Activated CD4-positive, CD25-positive, alpha-beta regulatory T cell (primary cell): ENCODE measurements at regions not wholly inside any gene's neighbourhood (a gene's known extent, or its start where the extent isn't known, plus 50 kb on each side); places are given as distances from the start of the nearest gene placed in this dataset.

ENCODE experiments used
- DNase-seq, 4 experiments: peaks; one replicate each; lab custom pipeline; 2025; lab: John Stamatoyannopoulos, UW

DNA sequence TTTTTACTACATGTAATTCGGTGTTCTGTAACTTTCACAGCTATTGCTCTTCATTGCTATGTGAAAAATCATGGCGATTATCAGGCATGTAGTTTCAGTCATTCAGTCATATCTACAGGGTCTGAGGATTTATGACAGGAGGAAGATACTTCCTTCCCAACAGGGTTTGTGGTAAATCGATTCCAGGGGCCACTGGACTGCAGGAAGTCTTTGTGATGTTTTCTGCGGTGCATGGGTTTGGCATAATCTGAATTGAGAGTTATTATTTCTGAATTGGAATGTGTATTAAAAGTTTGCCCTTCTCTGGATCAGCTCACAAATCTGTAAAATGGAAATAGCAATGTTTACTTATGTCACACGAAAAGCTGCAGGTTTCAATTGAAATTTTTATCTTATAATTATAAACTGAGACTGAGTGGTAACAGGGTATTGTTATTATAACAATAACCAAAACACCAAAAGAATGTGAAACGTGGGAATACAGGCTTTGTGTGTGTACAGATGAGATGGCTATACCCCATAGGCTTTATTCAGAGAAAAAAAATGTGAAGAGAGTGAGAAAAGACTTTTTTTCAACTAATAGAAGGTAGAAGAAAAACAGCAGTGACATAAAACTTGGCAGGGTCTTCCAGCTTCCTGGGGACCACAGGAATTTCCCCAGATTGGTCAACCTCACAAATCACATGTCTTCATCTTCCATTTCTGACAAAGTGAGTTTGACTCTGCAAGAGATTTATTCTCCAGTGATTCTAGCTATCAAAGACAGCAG, 307.7 kb upstream of the NFE2L3 start:
- DNase-seq: no peak

- no peak for DNase-seq
These were observed 306.5 kb upstream of the NFE2L3 start for GRCh38 chr7:25845464-25845863.

GRCh38 chr7:25846722-25847121, 305.3 kb upstream of the NFE2L3 start:
- no peak for DNase-seq

DNA sequence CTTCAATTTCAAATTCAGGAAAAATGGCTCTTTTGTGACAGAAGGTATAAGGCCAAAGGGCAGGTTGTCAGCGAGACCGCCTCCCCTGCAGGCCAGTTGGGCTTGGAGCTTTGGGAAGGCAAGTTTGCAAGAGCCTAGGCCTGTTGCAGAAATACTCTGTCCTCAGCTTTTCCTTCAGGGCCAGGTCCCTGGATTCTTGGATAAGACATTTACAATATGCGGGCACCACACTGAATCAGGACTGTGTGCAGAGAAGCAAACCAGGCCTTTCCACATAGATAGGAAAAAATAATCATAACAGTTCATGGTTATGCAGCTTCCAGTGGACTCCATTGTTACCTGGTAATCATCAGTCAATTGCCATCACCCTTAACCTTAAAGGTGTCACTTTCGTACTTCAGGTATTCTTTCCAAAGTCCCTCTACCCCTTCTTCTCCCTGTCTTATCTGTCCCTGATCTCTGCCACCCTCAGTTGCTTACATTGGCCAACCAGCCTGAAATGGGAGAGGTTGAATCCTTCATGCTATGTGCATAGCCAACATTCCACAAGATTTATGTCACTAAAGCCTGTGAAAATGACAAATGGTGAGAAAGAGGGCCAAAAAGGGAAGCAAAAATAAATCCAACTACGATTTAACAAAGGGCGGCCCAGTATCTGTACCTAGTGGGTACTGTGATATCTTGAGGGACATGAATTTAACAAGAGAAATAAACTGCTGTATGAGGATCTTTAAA, 304.5 kb upstream of the NFE2L3 start:
- no peak for DNase-seq

GRCh38 chr7:25849500-25850184, 302.4 kb upstream of the NFE2L3 start:
- no peak for DNase-seq

DNA sequence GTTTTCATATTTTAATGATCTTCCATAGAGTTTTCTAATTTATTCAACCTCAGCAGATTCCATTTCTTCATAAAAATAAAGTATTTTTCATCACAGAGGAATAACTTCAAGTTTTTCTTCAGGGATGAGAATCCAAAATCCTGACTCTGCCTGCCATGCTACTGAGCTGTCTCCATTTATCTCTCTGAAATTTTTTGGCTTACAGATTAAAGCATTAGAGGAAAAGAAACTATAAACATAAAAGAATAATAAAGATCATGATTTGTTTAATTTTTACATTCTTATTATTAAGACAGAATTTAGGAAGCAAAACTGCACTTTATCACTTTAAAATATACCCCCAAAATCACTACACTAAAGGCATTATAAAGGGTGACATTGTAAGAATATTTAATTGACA, 301.8 kb upstream of the NFE2L3 start:
- DNase-seq: no peak

DNA sequence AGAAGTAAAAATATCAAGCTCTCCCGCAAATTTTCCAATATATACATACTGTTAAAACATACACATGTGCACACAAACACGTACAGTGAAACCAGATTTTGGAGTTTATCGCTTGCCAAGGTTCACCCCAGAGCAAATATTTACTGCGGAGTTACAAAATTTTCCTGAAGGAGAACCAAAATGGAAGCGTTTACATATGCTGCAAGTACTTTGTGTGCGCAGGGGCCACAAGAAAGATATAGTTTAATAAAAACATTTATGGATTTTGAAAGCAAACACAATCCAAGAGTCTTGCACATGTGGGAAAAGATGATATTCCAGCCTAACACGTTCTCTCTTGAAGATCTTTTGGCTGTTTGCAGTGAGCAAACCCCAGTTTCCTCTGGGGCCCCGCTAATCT, 301.3 kb upstream of the NFE2L3 start:
- no peak for DNase-seq

DNA sequence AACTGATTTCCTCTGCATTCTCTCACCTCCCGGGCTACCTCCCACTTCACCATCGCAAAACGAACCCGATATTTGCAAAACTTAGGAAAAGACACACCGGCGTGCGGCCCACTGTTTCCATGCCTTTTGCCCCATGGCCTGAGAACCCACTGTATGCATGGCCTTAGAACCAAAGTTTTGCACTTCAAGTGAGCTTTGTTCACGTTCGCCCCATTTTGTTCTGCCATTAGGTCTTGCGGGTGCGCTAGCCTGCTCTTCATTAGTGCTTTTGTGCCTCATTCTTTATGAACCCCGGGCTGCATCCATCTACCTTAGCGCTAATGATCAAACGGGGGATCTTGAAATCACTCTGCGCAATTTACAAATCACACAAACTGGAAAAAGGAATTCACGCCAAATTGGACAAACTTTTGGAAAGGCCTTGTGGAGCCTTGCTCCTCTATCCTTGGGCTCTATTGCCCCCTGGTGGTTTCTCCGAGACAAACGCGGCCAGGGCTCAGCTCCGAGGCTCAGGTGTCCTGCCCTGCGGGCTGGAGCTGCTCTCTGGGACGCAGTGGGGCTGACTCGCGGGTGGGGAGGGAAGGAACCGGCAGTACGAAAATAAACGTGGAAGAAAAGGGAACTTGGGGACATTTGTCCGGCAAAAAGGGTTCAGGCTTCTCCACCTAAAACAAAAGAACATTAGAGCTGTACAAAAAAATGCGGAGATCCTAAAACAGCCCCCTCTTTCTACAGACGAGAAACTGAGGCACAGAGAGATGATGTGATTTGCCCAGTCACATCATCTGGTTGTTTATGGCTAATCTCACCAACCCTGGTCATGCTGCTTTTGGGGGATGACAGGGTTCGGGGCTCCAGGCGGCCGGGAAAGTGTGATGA, 300.4 kb upstream of the NFE2L3 start:
- peak; percentile 3 to 21 (median 12) for DNase-seq

- DNase-seq: no peak
These were observed 299.6 kb upstream of the NFE2L3 start for GRCh38 chr7:25852211-25852938.

- DNase-seq: no peak
These were observed 299.1 kb upstream of the NFE2L3 start for GRCh38 chr7:25852939-25853271.

DNA sequence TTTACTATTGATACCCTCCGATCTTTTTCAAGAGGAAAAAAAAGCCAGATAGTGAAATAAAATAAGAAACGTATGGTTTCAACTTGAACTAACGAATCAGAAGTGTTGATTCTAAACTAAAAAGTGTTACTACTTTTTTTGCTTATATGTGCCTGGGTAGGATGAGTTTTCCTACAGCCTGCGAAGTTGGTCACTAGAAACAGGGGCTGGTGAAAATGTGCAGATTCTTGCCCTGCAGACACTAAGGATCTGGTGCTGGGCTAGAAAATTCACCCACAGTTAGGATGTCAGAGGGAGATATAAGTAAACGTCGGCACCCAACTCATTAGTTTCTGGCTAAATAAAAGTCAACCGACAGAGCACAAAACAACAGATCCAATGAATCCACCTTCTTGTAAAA, 298.7 kb upstream of the NFE2L3 start:
- DNase-seq: no peak

DNA sequence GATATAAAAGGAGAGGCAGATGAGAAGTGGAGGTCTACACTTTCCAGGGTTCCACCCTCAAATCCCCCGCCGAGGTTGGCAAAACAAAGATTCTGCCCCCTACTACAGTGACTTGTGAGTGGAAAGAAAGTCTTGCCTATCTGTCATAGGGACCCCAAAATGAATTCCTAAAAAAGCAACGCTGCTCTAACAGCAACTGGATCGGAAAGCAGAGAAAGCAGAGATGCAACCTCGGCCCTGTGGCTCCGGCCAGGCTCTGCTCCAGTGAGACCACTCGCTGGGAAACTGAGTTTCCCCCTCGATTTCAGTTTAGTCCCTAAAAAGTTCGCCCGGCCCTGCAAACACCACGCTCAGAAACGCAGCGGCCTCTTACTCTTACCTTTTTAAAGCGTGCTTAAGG, 297.9 kb upstream of the NFE2L3 start:
- DNase-seq: no peak

GRCh38 chr7:25854608-25855497, 297.1 kb upstream of the NFE2L3 start:
- DNase-seq: no peak

DNA sequence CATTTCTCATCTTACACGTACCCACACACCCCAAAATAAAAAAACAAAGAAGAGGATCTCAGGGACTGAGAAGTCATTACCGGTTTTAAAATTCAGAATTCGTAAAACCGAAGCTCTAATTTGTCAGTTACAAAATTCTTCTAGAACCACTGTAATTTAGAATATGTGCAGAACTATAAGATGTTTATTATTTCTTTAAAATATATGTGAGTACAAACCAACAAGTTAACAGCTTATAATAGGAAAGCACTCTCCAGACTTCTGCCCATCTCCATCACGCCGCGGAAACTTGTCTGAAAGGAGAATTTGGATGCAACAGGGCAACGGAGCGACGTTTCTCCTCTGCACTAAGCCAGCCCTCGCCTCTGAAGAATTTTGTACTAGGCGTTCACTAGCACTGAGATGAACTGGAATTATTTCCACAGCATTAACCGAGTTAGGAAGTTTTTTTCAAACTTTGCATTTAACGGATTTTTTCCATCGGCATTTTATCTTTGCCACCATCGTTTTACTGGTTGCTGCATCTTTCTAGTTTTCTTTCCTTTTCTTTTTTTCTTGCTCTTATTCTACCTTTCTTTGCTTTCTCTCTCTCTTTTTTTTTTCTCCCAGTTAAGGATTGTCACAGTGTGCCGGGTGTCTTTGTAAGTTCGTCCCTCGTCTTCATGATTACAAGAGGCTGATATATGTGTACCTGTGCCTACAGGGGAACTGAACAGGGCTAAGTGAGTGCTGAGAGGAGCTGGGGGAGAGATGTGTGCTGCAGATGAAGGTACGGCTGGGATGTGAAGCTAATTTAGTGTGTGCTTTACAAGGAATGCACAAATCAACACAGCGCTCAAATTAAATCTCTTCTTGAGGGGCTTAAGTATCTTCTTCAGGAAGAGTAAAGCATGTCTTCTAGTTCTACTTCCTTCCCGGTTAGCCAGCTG, 295.9 kb upstream of the NFE2L3 start:
- no peak for DNase-seq

DNA sequence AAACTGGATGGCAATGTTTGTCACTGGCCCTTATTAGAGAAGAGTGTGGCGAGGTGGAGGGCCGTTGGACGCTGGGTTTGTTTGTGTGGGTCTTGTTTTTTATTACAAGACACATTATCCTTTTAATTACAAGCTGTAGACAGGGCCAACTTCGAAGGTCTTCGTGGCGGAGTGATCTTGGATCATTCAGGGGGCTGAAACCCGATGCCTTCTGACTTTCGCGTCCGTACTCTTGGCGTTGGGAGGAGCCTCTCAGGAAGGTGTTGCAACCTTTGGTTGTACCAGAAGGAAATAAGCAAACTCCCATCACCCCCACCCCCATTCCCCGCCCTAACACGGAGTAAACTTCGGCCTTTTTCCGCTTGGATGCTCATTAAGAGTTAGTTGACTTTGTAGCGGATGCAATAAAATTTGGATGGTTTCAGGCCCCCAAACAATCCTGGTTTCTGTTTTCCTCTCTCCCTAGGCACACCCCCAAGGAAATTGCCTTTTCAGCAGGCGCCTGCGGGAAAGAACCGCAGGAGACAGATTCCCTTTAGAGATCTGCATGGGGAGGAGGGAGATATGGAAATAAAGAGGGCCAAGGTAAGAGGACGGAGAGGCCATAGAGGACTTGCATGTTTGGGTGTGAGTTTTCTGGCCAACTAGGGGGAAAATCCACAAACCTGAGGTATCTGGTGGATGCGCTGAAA, 294.5 kb upstream of the NFE2L3 start:
- DNase-seq: no peak

- no peak for DNase-seq
These were observed 293.8 kb upstream of the NFE2L3 start for GRCh38 chr7:25858200-25858524.

DNA sequence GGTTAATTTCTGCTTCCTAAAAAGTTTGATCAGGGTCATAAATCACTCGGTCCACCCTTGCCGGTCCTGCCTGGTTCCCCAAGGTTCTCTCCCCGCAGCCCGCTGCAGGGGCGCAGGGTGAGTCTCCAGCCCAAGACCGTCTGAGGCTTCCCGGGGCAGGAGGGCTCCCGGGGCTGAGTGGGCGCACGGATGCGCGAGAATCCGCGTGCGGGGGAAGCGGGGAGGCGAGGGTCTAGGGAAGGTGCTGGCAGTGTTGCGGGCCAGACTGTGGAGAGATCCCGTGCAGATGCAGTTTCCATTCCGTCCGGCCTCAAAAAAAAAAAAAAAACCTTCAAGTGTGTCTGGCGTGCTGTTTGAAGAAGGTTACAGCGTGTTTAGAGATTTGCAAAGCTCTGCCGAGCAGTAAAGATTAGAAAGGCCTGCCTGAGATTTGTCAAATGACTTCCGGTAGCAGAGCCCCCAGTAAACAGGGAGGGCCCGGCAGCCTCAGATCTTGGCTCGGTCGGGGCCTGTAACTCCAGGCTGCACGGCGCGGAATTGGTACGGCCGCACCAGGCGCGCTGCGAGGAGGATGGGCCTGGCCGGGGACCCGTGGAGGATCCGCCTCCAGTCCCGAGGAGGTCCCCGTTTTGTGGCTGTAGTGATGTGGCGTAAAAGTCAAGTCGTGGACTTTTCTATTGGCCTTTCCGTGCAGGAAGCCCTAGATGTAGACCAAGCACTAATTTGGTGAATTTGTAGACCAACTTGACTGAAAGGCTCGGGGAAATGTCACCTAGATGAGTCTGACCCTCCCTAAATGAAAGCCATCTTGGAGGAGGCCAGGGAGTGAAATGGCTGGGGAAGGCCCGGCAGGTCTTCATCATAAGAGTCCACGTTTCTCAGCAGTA, 293.2 kb upstream of the NFE2L3 start:
- DNase-seq: no peak
